ENCODE measurements at regions not wholly inside any gene's neighbourhood (a gene's known extent, or its start where the extent isn't known, plus 50 kb on each side); places are given as distances from the start of the nearest gene placed in this dataset.

DNA sequence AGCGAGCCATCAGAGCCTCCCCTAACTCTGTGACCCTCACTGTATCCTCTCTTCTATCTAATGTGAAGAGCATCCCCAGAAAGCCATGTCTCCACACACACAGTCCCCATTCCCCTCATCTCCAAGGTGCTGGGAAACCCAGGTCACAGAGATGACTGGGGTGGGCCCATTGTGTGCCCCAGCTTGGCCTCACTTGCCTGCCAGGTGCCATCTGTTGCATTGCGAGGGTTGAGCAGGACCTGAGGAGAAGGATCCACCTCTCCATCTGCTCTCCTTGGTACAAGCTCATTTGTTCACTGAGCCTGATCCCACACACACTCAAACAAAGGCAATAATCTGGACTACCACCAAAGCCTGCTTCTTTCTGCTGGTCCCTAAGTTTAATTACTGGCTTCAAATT, 118.8 kb downstream of the SPATA19 start:
- H3K27me3 ChIP-seq (ENCODE audit: control insufficient read depth in 3 of 3, insufficient read depth in 3 of 3, low read length in 3 of 3): peaks cover 0 to 6% (median 0%) of the 10 kb centered on the region in 3 donors

DNA sequence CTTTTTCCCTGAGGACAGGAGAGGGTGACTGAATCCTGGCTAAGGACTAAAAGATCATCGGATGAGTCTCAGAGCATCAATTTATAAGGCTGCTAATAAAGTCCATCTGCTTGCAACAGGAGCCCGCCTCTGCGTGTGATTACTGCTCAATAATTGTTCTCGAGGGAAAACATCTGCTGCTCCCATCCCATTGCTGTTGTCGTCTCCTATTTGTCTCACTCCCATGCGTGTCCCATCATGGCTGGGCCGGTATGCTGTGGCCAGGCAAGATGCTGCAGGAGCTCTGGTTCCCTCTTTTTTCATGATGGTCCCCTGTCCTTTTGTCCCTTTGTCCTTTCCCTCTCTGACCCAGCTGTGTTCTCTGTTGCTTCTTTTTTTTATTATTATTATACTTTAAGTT, 121.2 kb downstream of the SPATA19 start:
- Histone ChIP-seq H3K4me3 (ENCODE audit: low read length in 3 of 3) (no peak overlapping the region), H3K4me1 (ENCODE audit: control insufficient read depth in 3 of 3, insufficient read depth in 3 of 3, low read length in 3 of 3) (no peaks in the 10 kb centered on the region), H3K36me3 (ENCODE audit: control insufficient read depth in 3 of 3, insufficient read depth in 3 of 3, low read length in 3 of 3) (no peaks in the 10 kb centered on the region), H3K9me3 (ENCODE audit: control insufficient read depth in 3 of 3, low read length in 3 of 3) (no peaks in the 10 kb centered on the region), H3K9ac (ENCODE audit: low read depth in 1 of 3, low read length in 3 of 3) (no peak overlapping the region), H3K27ac (ENCODE audit: low read depth, low read length) (no peak overlapping the region), H3K27me3 (ENCODE audit: control insufficient read depth in 3 of 3, insufficient read depth in 3 of 3, low read length in 3 of 3) (peaks cover 0 to 3% (median 0%) of the 10 kb centered on the region in 3 donors)

More for the DNA sequence above, 118.8 kb downstream of the SPATA19 start:
- Histone ChIP-seq H3K9ac (ENCODE audit: low read depth in 1 of 3, low read length in 3 of 3) (no peak overlapping the region), H3K4me1 (ENCODE audit: control insufficient read depth in 3 of 3, insufficient read depth in 3 of 3, low read length in 3 of 3) (no peaks in the 10 kb centered on the region), H3K27ac (ENCODE audit: low read depth, low read length) (no peak overlapping the region), H3K4me3 (ENCODE audit: low read length in 3 of 3) (no peak overlapping the region), H3K36me3 (ENCODE audit: control insufficient read depth in 3 of 3, insufficient read depth in 3 of 3, low read length in 3 of 3) (no peaks in the 10 kb centered on the region), H3K9me3 (ENCODE audit: control insufficient read depth in 3 of 3, low read length in 3 of 3) (no peaks in the 10 kb centered on the region)

DNA sequence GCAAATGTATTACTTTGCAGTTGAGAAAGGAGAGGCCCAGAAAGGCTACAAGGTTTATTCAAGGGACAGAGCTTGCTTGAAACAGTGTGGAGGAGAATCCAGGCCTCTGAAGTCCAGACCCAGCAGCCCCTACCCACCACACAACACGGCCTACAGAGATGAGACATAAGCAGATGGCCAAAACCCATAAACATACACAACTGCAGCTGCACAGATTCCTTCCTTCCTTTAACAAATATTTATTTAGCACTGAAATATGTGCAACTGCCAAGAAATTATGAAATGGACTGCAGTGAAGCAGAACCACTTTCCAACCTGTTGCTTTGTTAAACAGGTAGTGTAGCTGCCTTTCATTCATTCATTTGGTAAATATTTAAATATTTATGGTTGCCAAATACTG, 122.3 kb downstream of the SPATA19 start:
- Histone ChIP-seq H3K27ac (ENCODE audit: low read depth, low read length) (no peak overlapping the region), H3K4me3 (ENCODE audit: low read length in 3 of 3) (no peak overlapping the region), H3K4me1 (ENCODE audit: control insufficient read depth in 3 of 3, insufficient read depth in 3 of 3, low read length in 3 of 3) (no peaks in the 10 kb centered on the region), H3K36me3 (ENCODE audit: control insufficient read depth in 3 of 3, insufficient read depth in 3 of 3, low read length in 3 of 3) (no peaks in the 10 kb centered on the region), H3K9me3 (ENCODE audit: control insufficient read depth in 3 of 3, low read length in 3 of 3) (no peaks in the 10 kb centered on the region), H3K27me3 (ENCODE audit: control insufficient read depth in 3 of 3, insufficient read depth in 3 of 3, low read length in 3 of 3) (peaks cover 0 to 3% (median 0%) of the 10 kb centered on the region in 3 donors), H3K9ac (ENCODE audit: low read depth in 1 of 3, low read length in 3 of 3) (no peak overlapping the region)

DNA sequence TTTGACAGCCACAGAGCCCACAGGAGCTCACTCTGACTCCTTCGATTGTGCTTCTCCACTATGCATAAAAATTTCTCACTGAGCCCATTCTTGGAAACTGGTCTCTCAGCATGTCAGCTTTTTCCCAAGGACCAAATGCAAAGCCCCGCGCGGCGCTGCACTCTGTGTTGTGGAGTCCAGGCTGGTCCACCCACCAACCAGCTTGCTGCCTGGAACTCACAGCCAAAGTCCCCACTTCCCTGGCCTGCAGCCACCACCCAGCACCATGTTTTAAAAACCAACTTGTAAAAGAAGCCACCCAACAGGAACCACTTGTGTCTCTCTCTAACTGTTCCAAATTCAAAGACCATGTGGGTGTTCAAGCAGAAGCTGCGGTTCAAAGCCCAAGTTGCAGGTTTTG, 124.4 kb downstream of the SPATA19 start:
- no peaks in the 10 kb centered on the region for H3K4me1 ChIP-seq (ENCODE audit: control insufficient read depth in 3 of 3, insufficient read depth in 3 of 3, low read length in 3 of 3)
- no peak overlapping the region for H3K27ac ChIP-seq (ENCODE audit: low read depth, low read length)
- H3K9ac ChIP-seq (ENCODE audit: low read depth in 1 of 3, low read length in 3 of 3): no peak overlapping the region
- no peaks in the 10 kb centered on the region for H3K9me3 ChIP-seq (ENCODE audit: control insufficient read depth in 3 of 3, low read length in 3 of 3)
- no peaks in the 10 kb centered on the region for H3K36me3 ChIP-seq (ENCODE audit: control insufficient read depth in 3 of 3, insufficient read depth in 3 of 3, low read length in 3 of 3)
- H3K27me3 ChIP-seq (ENCODE audit: control insufficient read depth in 3 of 3, insufficient read depth in 3 of 3, low read length in 3 of 3): peaks cover 0 to 12% (median 2%) of the 10 kb centered on the region in 3 donors
- H3K4me3 ChIP-seq (ENCODE audit: low read length in 3 of 3): no peak overlapping the region

DNA sequence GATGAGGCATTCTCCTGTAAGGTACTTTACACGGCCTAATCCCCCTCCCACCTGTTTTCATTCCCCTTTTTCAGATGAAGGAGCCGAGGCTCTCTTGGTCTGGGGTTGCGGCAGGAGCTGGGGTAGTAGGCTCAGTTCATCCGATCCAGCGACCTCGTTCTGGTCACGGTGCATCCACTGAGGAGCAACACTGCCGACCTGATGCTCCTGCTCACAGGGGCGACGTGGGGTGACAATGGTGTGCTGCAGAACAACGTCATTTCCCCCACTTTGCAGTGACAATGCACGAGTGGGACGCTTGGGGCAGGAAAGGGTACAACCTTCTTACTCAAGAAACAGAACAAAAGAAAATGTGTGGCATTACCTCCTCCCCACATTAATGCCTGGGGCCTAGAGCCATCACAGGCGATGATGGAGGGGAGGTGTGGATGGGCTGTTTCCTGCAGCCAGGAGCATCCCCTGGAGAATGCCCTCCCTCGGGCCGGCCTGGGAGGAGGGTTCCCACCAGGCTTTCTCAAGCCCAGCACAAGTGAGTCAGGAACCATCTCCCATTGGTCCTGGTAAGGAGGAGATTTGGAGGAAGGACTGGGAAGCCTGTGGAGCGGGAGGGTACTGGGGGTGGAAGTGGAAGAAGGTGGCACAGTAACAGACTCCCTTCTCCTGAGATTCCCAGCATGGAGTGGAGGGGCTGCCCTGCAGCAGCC, 125.6 kb downstream of the SPATA19 start:
- Histone ChIP-seq H3K4me3 (ENCODE audit: low read length in 3 of 3) (no peak overlapping the region), H3K36me3 (ENCODE audit: control insufficient read depth in 3 of 3, insufficient read depth in 3 of 3, low read length in 3 of 3) (no peaks in the 10 kb centered on the region), H3K9me3 (ENCODE audit: control insufficient read depth in 3 of 3, low read length in 3 of 3) (no peaks in the 10 kb centered on the region), H3K9ac (ENCODE audit: low read depth in 1 of 3, low read length in 3 of 3) (no peak overlapping the region), H3K4me1 (ENCODE audit: control insufficient read depth in 3 of 3, insufficient read depth in 3 of 3, low read length in 3 of 3) (no peaks in the 10 kb centered on the region), H3K27me3 (ENCODE audit: control insufficient read depth in 3 of 3, insufficient read depth in 3 of 3, low read length in 3 of 3) (peaks cover 0 to 22% (median 9%) of the 10 kb centered on the region in 3 donors), H3K27ac (ENCODE audit: low read depth, low read length) (no peak overlapping the region)

DNA sequence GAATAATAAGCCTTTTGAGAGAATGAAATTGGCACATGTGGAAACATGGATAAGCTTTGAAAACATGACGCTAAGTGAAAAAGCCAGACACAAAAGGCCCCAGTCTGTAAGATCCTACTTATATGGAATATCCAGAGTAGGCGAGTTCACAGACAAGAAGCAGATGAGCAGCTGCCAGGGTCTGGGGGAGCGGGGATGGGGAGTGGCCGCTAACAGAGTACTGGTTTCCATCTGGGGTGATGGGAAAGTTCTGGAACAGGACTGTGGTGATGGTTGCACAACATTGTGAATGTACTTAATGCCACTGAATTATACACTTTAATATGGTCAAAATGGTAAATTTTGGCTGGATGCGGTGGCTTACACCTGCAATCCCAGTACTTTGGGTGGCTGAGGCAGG, 126.5 kb downstream of the SPATA19 start:
- Histone ChIP-seq H3K4me3 (ENCODE audit: low read length in 3 of 3) (no peak overlapping the region), H3K9me3 (ENCODE audit: control insufficient read depth in 3 of 3, low read length in 3 of 3) (peaks cover 0 to 2% (median 0%) of the 10 kb centered on the region in 3 donors), H3K27ac (ENCODE audit: low read depth, low read length) (no peak overlapping the region), H3K4me1 (ENCODE audit: control insufficient read depth in 3 of 3, insufficient read depth in 3 of 3, low read length in 3 of 3) (no peaks in the 10 kb centered on the region), H3K36me3 (ENCODE audit: control insufficient read depth in 3 of 3, insufficient read depth in 3 of 3, low read length in 3 of 3) (no peaks in the 10 kb centered on the region), H3K9ac (ENCODE audit: low read depth in 1 of 3, low read length in 3 of 3) (no peak overlapping the region), H3K27me3 (ENCODE audit: control insufficient read depth in 3 of 3, insufficient read depth in 3 of 3, low read length in 3 of 3) (peaks cover 0 to 29% (median 12%) of the 10 kb centered on the region in 3 donors)

DNA sequence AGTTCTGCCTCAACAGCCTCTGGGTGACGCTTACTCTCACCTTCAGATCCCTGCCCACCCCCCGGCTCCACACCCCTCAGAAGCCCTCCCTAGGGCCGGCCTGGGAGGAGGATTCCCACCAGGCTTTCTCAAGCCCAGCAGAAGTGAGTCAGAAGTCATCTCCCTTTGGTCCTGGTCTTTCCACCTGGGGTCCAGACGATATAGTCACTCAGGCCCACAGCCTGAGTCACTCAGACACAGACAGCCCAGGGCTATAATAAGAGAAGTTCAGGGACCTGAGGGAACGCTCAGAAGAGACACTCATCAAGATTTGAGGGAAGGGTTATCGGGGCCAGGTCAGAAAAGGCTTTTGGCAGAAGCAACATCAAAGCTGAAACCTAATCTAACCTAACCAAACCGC, 127.1 kb downstream of the SPATA19 start:
- H3K27me3 ChIP-seq (ENCODE audit: control insufficient read depth in 3 of 3, insufficient read depth in 3 of 3, low read length in 3 of 3): peaks cover 0 to 30% (median 12%) of the 10 kb centered on the region in 3 donors
- no peak overlapping the region for H3K9ac ChIP-seq (ENCODE audit: low read depth in 1 of 3, low read length in 3 of 3)
- no peaks in the 10 kb centered on the region for H3K36me3 ChIP-seq (ENCODE audit: control insufficient read depth in 3 of 3, insufficient read depth in 3 of 3, low read length in 3 of 3)
- H3K4me3 ChIP-seq (ENCODE audit: low read length in 3 of 3): no peak overlapping the region
- no peaks in the 10 kb centered on the region for H3K4me1 ChIP-seq (ENCODE audit: control insufficient read depth in 3 of 3, insufficient read depth in 3 of 3, low read length in 3 of 3)
- H3K27ac ChIP-seq (ENCODE audit: low read depth, low read length): no peak overlapping the region
- H3K9me3 ChIP-seq (ENCODE audit: control insufficient read depth in 3 of 3, low read length in 3 of 3): peaks cover 0 to 2% (median 0%) of the 10 kb centered on the region in 3 donors

DNA sequence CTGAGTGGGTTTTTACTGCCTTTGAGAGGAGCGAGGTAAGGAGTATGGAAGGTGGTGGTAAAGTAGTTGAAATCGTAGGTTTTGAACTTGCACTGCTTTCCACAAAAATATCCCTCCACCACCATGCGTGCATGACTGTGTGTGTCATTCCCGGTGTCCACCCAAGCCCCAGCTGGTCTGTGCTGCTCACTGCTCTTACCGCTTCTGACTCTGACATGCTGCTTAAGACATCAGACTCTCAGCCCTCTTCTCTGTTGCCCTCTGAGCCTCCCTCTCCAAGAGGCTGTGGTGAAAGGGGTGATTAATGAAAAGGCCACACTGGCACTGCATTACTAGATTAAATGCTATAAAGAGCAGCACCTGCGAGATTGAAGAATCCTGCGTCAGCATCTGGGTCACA, 128.7 kb downstream of the SPATA19 start:
- no peak overlapping the region for H3K4me3 ChIP-seq (ENCODE audit: low read length in 3 of 3)
- no peaks in the 10 kb centered on the region for H3K36me3 ChIP-seq (ENCODE audit: control insufficient read depth in 3 of 3, insufficient read depth in 3 of 3, low read length in 3 of 3)
- H3K9me3 ChIP-seq (ENCODE audit: control insufficient read depth in 3 of 3, low read length in 3 of 3): peaks cover 0 to 2% (median 0%) of the 10 kb centered on the region in 3 donors
- peaks cover 0 to 27% (median 12%) of the 10 kb centered on the region in 3 donors for H3K27me3 ChIP-seq (ENCODE audit: control insufficient read depth in 3 of 3, insufficient read depth in 3 of 3, low read length in 3 of 3)
- H3K27ac ChIP-seq (ENCODE audit: low read depth, low read length): no peak overlapping the region
- H3K9ac ChIP-seq (ENCODE audit: low read depth in 1 of 3, low read length in 3 of 3): no peak overlapping the region
- H3K4me1 ChIP-seq (ENCODE audit: control insufficient read depth in 3 of 3, insufficient read depth in 3 of 3, low read length in 3 of 3): no peaks in the 10 kb centered on the region

DNA sequence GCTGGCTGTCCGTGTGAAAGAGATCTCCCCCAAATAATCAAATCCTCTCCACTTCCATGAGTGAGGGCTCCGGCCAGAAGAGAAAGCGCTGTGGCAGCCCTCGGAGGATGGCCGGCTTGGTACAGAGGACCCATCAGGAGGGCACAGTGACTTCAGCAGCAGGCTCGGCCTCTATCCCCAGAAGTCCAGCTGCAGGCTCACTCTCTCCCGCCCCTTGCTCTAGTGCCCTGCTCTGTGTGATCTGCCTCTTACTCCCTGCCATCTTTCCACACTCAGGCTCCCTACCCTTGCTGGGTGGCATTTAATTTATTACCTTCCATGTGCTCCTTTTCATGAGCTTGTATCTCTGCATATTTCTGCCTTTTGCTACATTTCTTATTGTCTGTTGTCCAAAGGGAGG, 129.7 kb downstream of the SPATA19 start:
- H3K4me3 ChIP-seq (ENCODE audit: low read length in 3 of 3): no peak overlapping the region
- H3K9me3 ChIP-seq (ENCODE audit: control insufficient read depth in 3 of 3, low read length in 3 of 3): peaks cover 0 to 2% (median 0%) of the 10 kb centered on the region in 3 donors
- no peaks in the 10 kb centered on the region for H3K36me3 ChIP-seq (ENCODE audit: control insufficient read depth in 3 of 3, insufficient read depth in 3 of 3, low read length in 3 of 3)
- no peak overlapping the region for H3K27ac ChIP-seq (ENCODE audit: low read depth, low read length)
- H3K4me1 ChIP-seq (ENCODE audit: control insufficient read depth in 3 of 3, insufficient read depth in 3 of 3, low read length in 3 of 3): no peaks in the 10 kb centered on the region
- no peak overlapping the region for H3K9ac ChIP-seq (ENCODE audit: low read depth in 1 of 3, low read length in 3 of 3)
- H3K27me3 ChIP-seq (ENCODE audit: control insufficient read depth in 3 of 3, insufficient read depth in 3 of 3, low read length in 3 of 3): peaks cover 0 to 27% (median 12%) of the 10 kb centered on the region in 3 donors

DNA sequence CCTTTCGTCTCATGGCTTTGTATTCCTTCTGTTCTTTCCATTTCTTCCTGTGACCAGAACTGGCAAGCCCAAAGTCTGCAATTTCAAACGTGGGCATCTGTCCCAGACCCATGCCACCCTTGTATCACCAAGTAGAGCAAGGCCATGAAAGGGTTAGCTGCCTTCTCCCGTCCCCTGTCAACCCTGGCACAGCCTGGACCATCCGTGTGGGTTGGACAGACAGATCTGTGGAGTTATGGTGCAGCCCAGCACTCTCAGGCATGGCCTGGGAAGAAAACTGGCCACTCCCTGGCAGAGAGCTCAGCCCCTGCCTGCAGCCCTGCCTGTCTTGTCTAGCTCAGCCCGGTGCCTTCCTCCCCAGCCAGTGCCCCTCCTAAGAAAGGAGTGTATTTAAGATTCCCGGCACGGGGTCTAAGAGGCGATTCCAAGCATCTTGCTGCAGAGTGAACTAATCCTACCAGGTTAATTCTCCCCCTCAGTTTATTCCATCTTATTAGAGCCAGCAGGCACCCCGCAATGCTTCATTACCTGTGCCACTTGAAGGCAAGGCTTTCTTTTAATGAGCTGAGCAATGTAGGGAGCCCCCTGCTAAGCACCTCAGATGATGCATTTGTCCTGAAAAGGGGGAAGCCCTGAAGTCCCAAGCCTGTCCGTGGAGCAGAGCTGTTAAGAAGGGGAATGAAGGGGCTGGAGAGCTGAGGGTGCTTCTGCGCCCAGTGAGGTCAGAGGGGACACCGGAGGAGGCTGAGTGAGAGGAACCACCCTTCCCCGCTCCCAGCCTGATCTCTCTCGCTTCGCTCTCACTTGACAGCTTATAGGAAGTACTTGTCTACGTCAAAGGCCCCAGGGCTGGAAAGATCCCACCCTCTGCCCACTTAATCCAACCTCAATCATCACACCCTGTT, 130.6 kb downstream of the SPATA19 start:
- Histone ChIP-seq H3K4me3 (ENCODE audit: low read length in 3 of 3) (no peak overlapping the region), H3K27me3 (ENCODE audit: control insufficient read depth in 3 of 3, insufficient read depth in 3 of 3, low read length in 3 of 3) (peaks cover 0 to 29% (median 12%) of the 10 kb centered on the region in 3 donors), H3K9me3 (ENCODE audit: control insufficient read depth in 3 of 3, low read length in 3 of 3) (peaks cover 0 to 2% (median 0%) of the 10 kb centered on the region in 3 donors), H3K4me1 (ENCODE audit: control insufficient read depth in 3 of 3, insufficient read depth in 3 of 3, low read length in 3 of 3) (no peaks in the 10 kb centered on the region), H3K36me3 (ENCODE audit: control insufficient read depth in 3 of 3, insufficient read depth in 3 of 3, low read length in 3 of 3) (no peaks in the 10 kb centered on the region), H3K27ac (ENCODE audit: low read depth, low read length) (no peak overlapping the region), H3K9ac (ENCODE audit: low read depth in 1 of 3, low read length in 3 of 3) (no peak overlapping the region)

All from skeletal muscle tissue (tissue), 3 donors.